Uterus (tissue), 3 donors: ENCODE measurements at regions not wholly inside any gene's neighbourhood (a gene's known extent, or its start where the extent isn't known, plus 50 kb on each side); places are given as distances from the start of the nearest gene placed in this dataset.

Experiments
- DNase-seq, 2 donors: peaks; one replicate each; pipeline ENCODE4 v3.0.0-alpha.2; 2019 to 2020
- H3K27ac ChIP-seq, 2 donors: fragments of 200-600 bp; sonication (generic); 1 replicate in 1 of 2; 2 replicates in 1 of 2; pipeline ENCODE4 v1.5.1; 2016 to 2018
- H3K27me3 ChIP-seq, 2 donors: fragments of 200-600 bp; sonication (generic); one replicate each; pipeline ENCODE4 v1.5.1; 2018 to 2019; ENCODE audit warnings: control low read depth in 1 of 2
- H3K36me3 ChIP-seq, 2 donors: fragments of 200-600 bp; sonication (generic); one replicate each; pipeline ENCODE4 v1.5.1; 2019; ENCODE audit warnings: control low read depth in 1 of 2
- H3K4me1 ChIP-seq, 2 donors: fragments of 200-600 bp; sonication (generic); one replicate each; pipeline ENCODE4 v1.5.1; 2018 to 2019; ENCODE audit warnings: control low read depth in 1 of 2
- H3K4me3 ChIP-seq, 2 donors: fragments of 200-600 bp; sonication (generic); 1 replicate in 1 of 2; 2 replicates in 1 of 2; pipeline ENCODE4 v1.5.1; 2018 to 2019; ENCODE audit warnings: mild to moderate bottlenecking in 1 of 2
- H3K9me3 ChIP-seq, 2 donors: fragments of 200-600 bp; sonication (generic); one replicate each; pipeline ENCODE4 v1.5.1; 2019; ENCODE audit warnings: control low read depth in 1 of 2
- CTCF ChIP-seq, 4 experiments: fragments of 200-600 bp in 2 of 4; fragments of 450-650 bp in 2 of 4; sonication (generic) in 2 of 4; IDR thresholded peaks; one replicate each; pipeline ENCODE4 v1.5.1; 2016 to 2019; ENCODE audit warnings: antibody characterized with exemption in 4 of 4, mild to moderate bottlenecking in 2 of 4, moderate library complexity in 1 of 4
- POLR2A ChIP-seq, 2 donors: fragments of 450-650 bp; IDR thresholded peaks; one replicate each; pipeline ENCODE4 v1.6.1; 2016; ENCODE audit warnings: antibody characterized with exemption in 2 of 2, mild to moderate bottlenecking in 1 of 2, moderate library complexity in 1 of 2
- intact Hi-C: fragments of 100-400 bp; cut with DNase I; formaldehyde crosslinking; loops from one replicate; pipeline ENCODE4 v1.15.1; 2023; ENCODE audit warnings: low total_unique reads
- donor health status: DM: yes; HTN: yes; CAD: no.

GRCh38 chr13:88142653-88143052 is 471.5 kb downstream of the SLITRK5 start:
- H3K27me3 ChIP-seq: no peaks in the 10 kb centered on the region
- H3K9me3 ChIP-seq: no peaks in the 10 kb centered on the region
- H3K27ac ChIP-seq: no peak overlapping the region
- DNase-seq: no peak
- TF ChIP-seq CTCF (IDR thresholded peaks at IDR 0.05) (no peak), POLR2A (IDR thresholded peaks at IDR 0.05) (no peak)
- H3K4me3 ChIP-seq: no peak overlapping the region
- no peaks in the 10 kb centered on the region for H3K36me3 ChIP-seq
- H3K4me1 ChIP-seq: no peaks in the 10 kb centered on the region
- intact Hi-C loops: no loop called here

- no peak overlapping the region for H3K27ac ChIP-seq
- TF ChIP-seq POLR2A (IDR thresholded peaks at IDR 0.05) (no peak), CTCF (IDR thresholded peaks at IDR 0.05) (no peak)
- no peaks in the 10 kb centered on the region for H3K9me3 ChIP-seq
- no peaks in the 10 kb centered on the region for H3K27me3 ChIP-seq
- no peaks in the 10 kb centered on the region for H3K36me3 ChIP-seq
- DNase-seq: no peak
- no peaks in the 10 kb centered on the region for H3K4me1 ChIP-seq
- no peak overlapping the region for H3K4me3 ChIP-seq
- intact Hi-C loops: no loop called here
Measured at GRCh38 chr13:88144580-88144979, 473.4 kb downstream of the SLITRK5 start.

- TF ChIP-seq POLR2A (IDR thresholded peaks at IDR 0.05) (no peak), CTCF (IDR thresholded peaks at IDR 0.05) (no peak)
- intact Hi-C loops: no loop called here
- no peaks in the 10 kb centered on the region for H3K36me3 ChIP-seq
- H3K9me3 ChIP-seq: no peaks in the 10 kb centered on the region
- DNase-seq: no peak
- H3K4me3 ChIP-seq: no peak overlapping the region
- H3K27me3 ChIP-seq: no peaks in the 10 kb centered on the region
- no peak overlapping the region for H3K27ac ChIP-seq
- H3K4me1 ChIP-seq: no peaks in the 10 kb centered on the region
Measured at GRCh38 chr13:88153353-88153752, 482.2 kb downstream of the SLITRK5 start.

GRCh38 chr13:88154001-88154400 is 482.8 kb downstream of the SLITRK5 start:
- no peaks in the 10 kb centered on the region for H3K27me3 ChIP-seq
- TF ChIP-seq POLR2A (IDR thresholded peaks at IDR 0.05): no peak
- no peak for TF ChIP-seq CTCF (IDR thresholded peaks at IDR 0.05)
- H3K27ac ChIP-seq: no peak overlapping the region
- no peaks in the 10 kb centered on the region for H3K36me3 ChIP-seq
- DNase-seq: no peak
- intact Hi-C loops: no loop called here
- H3K9me3 ChIP-seq: no peaks in the 10 kb centered on the region
- no peaks in the 10 kb centered on the region for H3K4me1 ChIP-seq
- no peak overlapping the region for H3K4me3 ChIP-seq

GRCh38 chr13:88162076-88162702 is 491.0 kb downstream of the SLITRK5 start:
- Histone ChIP-seq H3K4me1 (no peaks in the 10 kb centered on the region), H3K9me3 (no peaks in the 10 kb centered on the region), H3K4me3 (no peak overlapping the region), H3K27ac (no peak overlapping the region), H3K27me3 (no peaks in the 10 kb centered on the region), H3K36me3 (no peaks in the 10 kb centered on the region)
- intact Hi-C loops: no loop called here
- DNase-seq: no peak
- TF ChIP-seq CTCF (IDR thresholded peaks at IDR 0.05) (no peak), POLR2A (IDR thresholded peaks at IDR 0.05) (no peak)
